Naive thymus-derived CD4-positive, alpha-beta T cell (primary cell): ENCODE measurements at regions not wholly inside any gene's neighbourhood (a gene's known extent, or its start where the extent isn't known, plus 50 kb on each side); places are given as distances from the start of the nearest gene placed in this dataset.

Experiments used
- ATAC-seq: fragments of 150-1000 bp; cut with Tn5 transposase; 2 replicates; pipeline ENCODE4 v1.10.0; 2021; ENCODE audit warnings: mild to moderate bottlenecking, moderate library complexity
- CTCF ChIA-PET: fragments of 350-600 bp; sonication (Branson Sonifier 250); formaldehyde crosslinking; loops from one replicate; lab custom pipeline; 2021; ENCODE audit warnings: antibody characterized with exemption; lab: Charles Lee
- POLR2A ChIA-PET: fragments of 350-600 bp; sonication (Branson Sonifier 250); formaldehyde crosslinking; loops from one replicate; lab custom pipeline; 2021; ENCODE audit warnings: antibody characterized with exemption, inconsistent platforms; lab: Charles Lee
- DNase-seq, 9 donors: peaks; one replicate each; pipeline versions ENCODE4 v3.0.0 to v3.0.0-alpha.2; 2020 to 2022; ENCODE audit warnings: mixed read lengths in 1 of 9
- H3K27ac ChIP-seq: one replicate; pipeline ENCODE4 v1.7.0; 2013; ENCODE audit warnings: mild to moderate bottlenecking, low read depth, low read length, moderate library complexity
- H3K27me3 ChIP-seq, 2 donors: one replicate each; pipeline ENCODE4 v1.7.0; 2013; ENCODE audit warnings: low read length in 2 of 2, mild to moderate bottlenecking in 2 of 2, moderate library complexity in 2 of 2; ENCODE audit not compliant: control insufficient read depth in 2 of 2, insufficient read depth in 2 of 2
- H3K36me3 ChIP-seq, 3 experiments: 1 replicate in 2 of 3; 2 replicates in 1 of 3; pipeline ENCODE4 v1.7.0; 2013; ENCODE audit warnings: low read length in 3 of 3, mild to moderate bottlenecking in 3 of 3, moderate library complexity in 1 of 3; ENCODE audit not compliant: insufficient read depth in 3 of 3, control insufficient read depth in 2 of 3
- H3K4me1 ChIP-seq, 2 donors: one replicate each; pipeline ENCODE4 v1.7.0; 2013; ENCODE audit warnings: low read length in 2 of 2, mild to moderate bottlenecking in 2 of 2, moderate library complexity in 1 of 2; ENCODE audit not compliant: control insufficient read depth in 2 of 2, insufficient read depth in 2 of 2
- H3K4me3 ChIP-seq: 2 replicates; pipeline ENCODE4 v1.7.0; 2013; ENCODE audit warnings: mild to moderate bottlenecking, low read length
- H3K9me3 ChIP-seq, 3 experiments: 1 replicate in 2 of 3; 2 replicates in 1 of 3; pipeline ENCODE4 v1.7.0; 2013; ENCODE audit warnings: low read length in 3 of 3; ENCODE audit not compliant: control insufficient read depth in 2 of 3
- H3K27ac Mint-ChIP-seq, 9 donors: one replicate each; pipeline ENCODE4 v1.8.0; 2020 to 2022; ENCODE audit warnings: mixed read lengths in 9 of 9, mild to moderate bottlenecking in 8 of 9, moderate library complexity in 5 of 9, inconsistent platforms in 2 of 9
- H3K27me3 Mint-ChIP-seq, 5 donors: one replicate each; pipeline ENCODE4 v1.8.0; 2021 to 2022; ENCODE audit warnings: mixed read lengths in 5 of 5, mild to moderate bottlenecking in 1 of 5
- H3K36me3 Mint-ChIP-seq, 5 donors: one replicate each; pipeline ENCODE4 v1.8.0; 2020 to 2022; ENCODE audit warnings: mixed read lengths in 5 of 5, mild to moderate bottlenecking in 3 of 5, inconsistent platforms in 1 of 5
- H3K4me1 Mint-ChIP-seq, 7 donors: one replicate each; pipeline ENCODE4 v1.8.0; 2020 to 2022; ENCODE audit warnings: mixed read lengths in 7 of 7, mild to moderate bottlenecking in 3 of 7, inconsistent platforms in 1 of 7
- H3K4me3 Mint-ChIP-seq, 10 donors: one replicate each; pipeline ENCODE4 v1.8.0; 2020 to 2022; ENCODE audit warnings: mild to moderate bottlenecking in 10 of 10, mixed read lengths in 10 of 10, moderate library complexity in 6 of 10, inconsistent platforms in 2 of 10
- H3K9me3 Mint-ChIP-seq, 11 donors: one replicate each; pipeline ENCODE4 v1.8.0; 2020 to 2022; ENCODE audit warnings: mixed read lengths in 11 of 11, mild to moderate bottlenecking in 4 of 11, inconsistent platforms in 1 of 11, moderate library complexity in 1 of 11
- intact Hi-C, 2 donors: fragments of 100-400 bp; cut with micrococcal nuclease; formaldehyde crosslinking; loops; one replicate each; pipeline ENCODE4 v1.15.1; 2023

GRCh38 chr6:126614642-126615504 lies 275.0 kb downstream of the CENPW start:
- H3K27me3 Mint-ChIP-seq: no peaks in the 10 kb centered on the region
- Histone ChIP-seq H3K36me3 (no peaks in the 10 kb centered on the region), H3K27ac (no peak overlapping the region), H3K4me1 (no peaks in the 10 kb centered on the region), H3K4me3 (no peak overlapping the region), H3K9me3 (no peaks in the 10 kb centered on the region), H3K27me3 (no peaks in the 10 kb centered on the region)
- no peak overlapping the region for H3K27ac Mint-ChIP-seq
- peaks cover 0 to 6% (median 0%) of the 10 kb centered on the region in 5 donors for H3K36me3 Mint-ChIP-seq
- H3K4me3 Mint-ChIP-seq: no peak overlapping the region
- H3K9me3 Mint-ChIP-seq: peaks cover 4 to 21% (median 12%) of the 10 kb centered on the region in 11 donors
- ChIA-PET CTCF (no interaction called here), POLR2A (no interaction called here)
- ATAC-seq (no peak), DNase-seq (no peak)
- intact Hi-C loops: no loop called here
- H3K4me1 Mint-ChIP-seq: no peaks in the 10 kb centered on the region

DNA sequence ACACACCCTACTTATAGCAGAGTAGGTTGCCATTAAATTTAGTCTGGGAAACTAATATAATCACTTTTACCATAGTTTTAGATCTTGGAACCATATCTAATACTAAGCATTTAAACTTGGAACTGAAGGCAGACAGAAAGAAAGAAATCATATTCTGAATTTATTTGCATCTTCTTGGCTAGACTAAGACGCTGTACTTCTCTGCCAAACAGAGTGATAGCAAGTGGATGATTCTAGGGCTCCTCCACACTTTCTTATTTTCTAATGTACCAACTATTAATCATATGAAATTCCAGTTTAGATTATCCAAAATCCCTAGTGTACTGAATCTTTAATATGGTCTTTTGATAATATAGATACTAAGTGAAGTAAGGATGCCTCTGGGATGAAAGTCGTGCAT lies 277.0 kb downstream of the CENPW start:
- no peaks in the 10 kb centered on the region for H3K4me1 ChIP-seq
- ChIA-PET CTCF (no interaction called here), POLR2A (no interaction called here)
- Mint-ChIP-seq H3K9me3 (peaks cover 2 to 15% (median 11%) of the 10 kb centered on the region in 11 donors), H3K27ac (no peak overlapping the region), H3K27me3 (no peaks in the 10 kb centered on the region), H3K4me3 (no peak overlapping the region), H3K36me3 (peaks cover 0 to 5% (median 0%) of the 10 kb centered on the region in 5 donors), H3K4me1 (no peaks in the 10 kb centered on the region)
- no peaks in the 10 kb centered on the region for H3K9me3 ChIP-seq
- H3K27me3 ChIP-seq: no peaks in the 10 kb centered on the region
- no peak for DNase-seq
- intact Hi-C loops: no loop called here
- no peak overlapping the region for H3K4me3 ChIP-seq
- no peak for ATAC-seq
- no peaks in the 10 kb centered on the region for H3K36me3 ChIP-seq
- H3K27ac ChIP-seq: no peak overlapping the region

DNA sequence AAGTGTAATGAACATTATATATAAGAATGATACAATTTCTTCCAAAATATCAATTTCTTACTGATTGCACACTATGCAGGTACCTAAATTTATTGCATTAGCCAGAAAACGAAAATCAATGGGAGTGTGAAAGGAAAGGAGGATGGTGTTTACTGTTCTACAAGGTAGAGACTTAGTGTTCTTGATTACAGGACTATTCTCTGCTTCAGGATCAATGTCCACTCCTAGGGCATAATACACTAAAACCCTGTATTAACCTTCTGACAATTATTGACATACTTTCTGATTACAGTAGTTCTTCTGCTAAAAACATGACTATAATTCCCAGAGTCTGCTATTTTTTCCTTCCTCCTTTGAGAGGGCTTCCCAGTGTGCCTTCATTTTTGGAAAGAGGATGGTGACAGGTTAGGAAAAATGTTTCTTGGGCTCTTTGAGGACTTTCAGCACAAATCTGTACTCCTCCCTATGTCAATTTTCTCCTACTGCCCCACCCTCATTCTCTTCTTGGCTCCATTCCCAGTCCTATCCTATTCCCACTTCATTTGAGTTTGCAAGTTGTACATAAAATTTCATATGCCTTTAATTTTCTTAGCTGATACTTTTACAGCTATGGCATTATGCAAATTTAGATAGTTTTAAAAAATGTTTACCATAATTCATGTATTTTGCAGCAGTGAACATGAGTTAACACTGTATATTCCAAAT lies 278.9 kb downstream of the CENPW start:
- no peak overlapping the region for H3K4me3 Mint-ChIP-seq
- Histone ChIP-seq H3K4me3 (no peak overlapping the region), H3K27me3 (no peaks in the 10 kb centered on the region), H3K27ac (no peak overlapping the region), H3K4me1 (no peaks in the 10 kb centered on the region), H3K36me3 (no peaks in the 10 kb centered on the region), H3K9me3 (no peaks in the 10 kb centered on the region)
- POLR2A ChIA-PET: no interaction called here
- H3K27me3 Mint-ChIP-seq: no peaks in the 10 kb centered on the region
- ATAC-seq (no peak), DNase-seq (no peak)
- H3K4me1 Mint-ChIP-seq: no peaks in the 10 kb centered on the region
- H3K9me3 Mint-ChIP-seq: peaks cover 0 to 6% (median 1%) of the 10 kb centered on the region in 11 donors
- H3K36me3 Mint-ChIP-seq: no peaks in the 10 kb centered on the region
- no peak overlapping the region for H3K27ac Mint-ChIP-seq
- CTCF ChIA-PET: no interaction called here
- intact Hi-C loops: no loop called here

GRCh38 chr6:126620719-126621118 lies 280.8 kb downstream of the CENPW start:
- no peaks in the 10 kb centered on the region for H3K36me3 Mint-ChIP-seq
- intact Hi-C loops: no loop called here
- POLR2A ChIA-PET: no interaction called here

DNA sequence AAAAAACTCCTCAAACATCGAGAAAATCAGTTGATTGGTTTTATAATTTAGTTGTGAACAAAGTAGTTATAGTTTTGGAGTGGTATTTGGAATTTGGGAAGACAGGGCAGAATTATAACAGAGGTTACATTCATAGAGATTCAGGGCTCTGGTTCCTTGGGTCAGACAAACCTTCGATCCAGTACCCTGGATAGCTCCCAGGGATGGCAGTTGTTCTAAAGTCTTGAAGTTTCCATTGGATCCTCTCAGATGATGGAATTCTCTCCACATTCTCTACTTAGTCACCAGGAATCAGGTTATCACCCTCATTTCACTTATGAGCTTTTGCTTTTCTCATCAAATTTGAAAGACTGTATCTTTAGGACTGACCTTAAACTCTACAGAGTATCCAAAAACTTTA lies 285.1 kb downstream of the CENPW start:
- Histone ChIP-seq H3K27ac (no peak overlapping the region), H3K9me3 (no peaks in the 10 kb centered on the region), H3K36me3 (no peaks in the 10 kb centered on the region), H3K27me3 (no peaks in the 10 kb centered on the region), H3K4me3 (no peak overlapping the region), H3K4me1 (no peaks in the 10 kb centered on the region)
- Mint-ChIP-seq H3K4me3 (no peak overlapping the region), H3K9me3 (peaks cover 0 to 5% (median 0%) of the 10 kb centered on the region in 11 donors), H3K27me3 (no peaks in the 10 kb centered on the region), H3K36me3 (no peaks in the 10 kb centered on the region), H3K4me1 (no peaks in the 10 kb centered on the region), H3K27ac (no peak overlapping the region)
- CTCF ChIA-PET: no interaction called here
- intact Hi-C loops: no loop called here
- DNase-seq: no peak
- POLR2A ChIA-PET: no interaction called here
- ATAC-seq: no peak

More at GRCh38 chr6:126620719-126621118, 280.8 kb downstream of the CENPW start:
- Histone ChIP-seq H3K4me1 (no peaks in the 10 kb centered on the region), H3K4me3 (no peak overlapping the region), H3K9me3 (no peaks in the 10 kb centered on the region), H3K27me3 (no peaks in the 10 kb centered on the region), H3K36me3 (no peaks in the 10 kb centered on the region), H3K27ac (no peak overlapping the region)
- Mint-ChIP-seq H3K27me3 (no peaks in the 10 kb centered on the region), H3K4me3 (no peak overlapping the region), H3K27ac (no peak overlapping the region), H3K9me3 (peaks cover 0 to 5% (median 0%) of the 10 kb centered on the region in 11 donors), H3K4me1 (no peaks in the 10 kb centered on the region)
- ATAC-seq (no peak), DNase-seq (no peak)
- CTCF ChIA-PET: no interaction called here

- H3K27me3 ChIP-seq: no peaks in the 10 kb centered on the region
- intact Hi-C loops: no loop called here
- no peak overlapping the region for H3K27ac ChIP-seq
- H3K4me1 ChIP-seq: no peaks in the 10 kb centered on the region
- Mint-ChIP-seq H3K4me1 (no peaks in the 10 kb centered on the region), H3K36me3 (no peaks in the 10 kb centered on the region), H3K9me3 (peaks cover 0 to 5% (median 0%) of the 10 kb centered on the region in 11 donors), H3K4me3 (no peak overlapping the region), H3K27ac (no peak overlapping the region), H3K27me3 (no peaks in the 10 kb centered on the region)
- H3K9me3 ChIP-seq: no peaks in the 10 kb centered on the region
- DNase-seq: no peak
- ATAC-seq: no peak
- H3K4me3 ChIP-seq: no peak overlapping the region
- CTCF ChIA-PET: no interaction called here
- POLR2A ChIA-PET: no interaction called here
- no peaks in the 10 kb centered on the region for H3K36me3 ChIP-seq
Observed at GRCh38 chr6:126628125-126628524, 288.2 kb downstream of the CENPW start.
